ENCODE measurements at regions not wholly inside any gene's neighbourhood (a gene's known extent, or its start where the extent isn't known, plus 50 kb on each side); places are given as distances from the start of the nearest gene placed in this dataset.
"Not testable (repeated sequence)": the region's sequence is repeated elsewhere in the genome, so short reads cannot be mapped to it uniquely, and the experiment has no call there.

GRCh38 chr6:27776504-27776903 is 135.7 kb downstream of the OR2B2 start (continued):
- TF ChIP-seq ATF6 (CRISPR knock-in tag; conservative IDR thresholded peaks at IDR 0.05) (no peak), MAF1 (CRISPR knock-in tag; IDR thresholded peaks at IDR 0.05; ENCODE audit: borderline replicate concordance) (no peak), ZMYM3 (CRISPR knock-in tag; IDR thresholded peaks at IDR 0.05) (no peak), EED (CRISPR knock-in tag; IDR thresholded peaks at IDR 0.05) (no peak), SIX1 (CRISPR knock-in tag; IDR thresholded peaks at IDR 0.05; ENCODE audit: borderline replicate concordance) (no peak), ZNF367 (CRISPR knock-in tag; IDR thresholded peaks at IDR 0.05; ENCODE audit: borderline replicate concordance) (no peak), ZNF503 (CRISPR knock-in tag; IDR thresholded peaks at IDR 0.05) (no peak)

GRCh38 chr6:27775796-27776184 is 136.4 kb downstream of the OR2B2 start:
- no peak for DNase-seq (ENCODE audit: low spot score)
- POLR2A ChIA-PET, result interaction anchor here (1.2 to 1.7 kb wide), 2 partner anchors 32 to 117 kb away, joined by 3 to 4 read pairs; a partner anchor contains a TSS
- in situ Hi-C loops (cut with HindIII; ENCODE audit: extremely low pct_ligation_motif_present, low pct_unique_long_range_greater_than_20kb), result no loop called here
- CTCF ChIA-PET (ENCODE audit: low intra/inter-chr PET ratio, low total read pairs), result no interaction called here
- H3K79me2 ChIP-seq (ENCODE audit: insufficient read depth, low read length), result no peaks in the 10 kb centered on the region
- BruUV-seq (replicated peaks), result no TSS peak
- H3K36me3 ChIP-seq (replicated peaks in 1 of 2; ENCODE audit: control insufficient read depth in 1 of 2, insufficient read depth in 2 of 2, low read length in 2 of 2), result no peaks in the 10 kb centered on the region
- WGBS (ENCODE audit: low lambda C conversion rate), result 85% methylated on average over 9 of the region's 9 CpGs
- no peaks in the 10 kb centered on the region for H3K27me3 ChIP-seq (ENCODE audit: control insufficient read depth in 1 of 2, insufficient read depth in 2 of 2, low read length in 2 of 2)
- TF ChIP-seq KDM1A (CRISPR knock-in tag; IDR thresholded peaks at IDR 0.05), result no peak
- no peak for TF ChIP-seq CREM (IDR thresholded peaks at IDR 0.05)
- no peak for TF ChIP-seq CREM (CRISPR knock-in tag; IDR thresholded peaks at IDR 0.05)
- no peak for TF ChIP-seq MTERF4 (CRISPR knock-in tag; IDR thresholded peaks at IDR 0.05)
- no peak overlapping the region for H3K4me3 ChIP-seq (replicated peaks in 1 of 3; ENCODE audit: insufficient read depth in 1 of 3, low read depth in 2 of 3, low read length in 3 of 3)
- H3K4me1 ChIP-seq (ENCODE audit: insufficient read depth, low read length), result peaks cover 32% of the 10 kb centered on the region
- FAIRE-seq, result no peak
- ATAC-seq, result no peak
- H3K27ac ChIP-seq (ENCODE audit: extremely low read length, insufficient read depth, low read length), result no peak overlapping the region
- no peaks in the 10 kb centered on the region for H4K20me1 ChIP-seq (ENCODE audit: insufficient read depth, low read length)
- H3K4me2 ChIP-seq (ENCODE audit: low read depth, low read length), result no peak overlapping the region
- intact Hi-C loops (cut with micrococcal nuclease; ENCODE audit: unreplicated experiment), result no loop called here
- H3K9me3 ChIP-seq (ENCODE audit: low read length), result no peaks in the 10 kb centered on the region
- no peak overlapping the region for H3K9ac ChIP-seq (ENCODE audit: insufficient read depth, low read depth, low read length)
- no peak overlapping the region for H2AFZ ChIP-seq (ENCODE audit: low read length)

GRCh38 chr6:27775138-27775795 is 136.9 kb downstream of the OR2B2 start:
- H3K4me3 ChIP-seq (replicated peaks in 1 of 3; ENCODE audit: insufficient read depth in 1 of 3, low read depth in 2 of 3, low read length in 3 of 3); in situ Hi-C loops (cut with HindIII; ENCODE audit: extremely low pct_ligation_motif_present, low pct_unique_long_range_greater_than_20kb); H3K9ac ChIP-seq (ENCODE audit: insufficient read depth, low read depth, low read length); FAIRE-seq; BruUV-seq (replicated peaks); H3K36me3 ChIP-seq (replicated peaks in 1 of 2; ENCODE audit: control insufficient read depth in 1 of 2, insufficient read depth in 2 of 2, low read length in 2 of 2); DNase-seq (ENCODE audit: low spot score); H3K27ac ChIP-seq (ENCODE audit: extremely low read length, insufficient read depth, low read length); H3K9me3 ChIP-seq (ENCODE audit: low read length); POLR2A ChIA-PET; ATAC-seq; H3K79me2 ChIP-seq (ENCODE audit: insufficient read depth, low read length); H3K27me3 ChIP-seq (ENCODE audit: control insufficient read depth in 1 of 2, insufficient read depth in 2 of 2, low read length in 2 of 2); intact Hi-C loops (cut with micrococcal nuclease; ENCODE audit: unreplicated experiment); H4K20me1 ChIP-seq (ENCODE audit: insufficient read depth, low read length); CTCF ChIA-PET (ENCODE audit: low intra/inter-chr PET ratio, low total read pairs); H2AFZ ChIP-seq (ENCODE audit: low read length); H3K4me2 ChIP-seq (ENCODE audit: low read depth, low read length): not testable (repeated sequence)
- peaks cover 32% of the 10 kb centered on the region for H3K4me1 ChIP-seq (ENCODE audit: insufficient read depth, low read length)
- WGBS (ENCODE audit: low lambda C conversion rate), result 86% methylated on average over 5 of the region's 5 CpGs

Data from HepG2 (cell line).